H4 (cell line): ENCODE measurements at regions not wholly inside any gene's neighbourhood (a gene's known extent, or its start where the extent isn't known, plus 50 kb on each side); places are given as distances from the start of the nearest gene placed in this dataset.
A peak's percentile ranks its signal among the peaks of the same experiment; 100 is the strongest.
"Not testable (repeated sequence)": the region's sequence is repeated elsewhere in the genome, so short reads cannot be mapped to it uniquely, and the experiment has no call there.

Experiments used
- DNase-seq: peaks from one replicate; pipeline ENCODE4 v3.0.0-alpha.2; 2015; ENCODE audit warnings: low spot score

DNA sequence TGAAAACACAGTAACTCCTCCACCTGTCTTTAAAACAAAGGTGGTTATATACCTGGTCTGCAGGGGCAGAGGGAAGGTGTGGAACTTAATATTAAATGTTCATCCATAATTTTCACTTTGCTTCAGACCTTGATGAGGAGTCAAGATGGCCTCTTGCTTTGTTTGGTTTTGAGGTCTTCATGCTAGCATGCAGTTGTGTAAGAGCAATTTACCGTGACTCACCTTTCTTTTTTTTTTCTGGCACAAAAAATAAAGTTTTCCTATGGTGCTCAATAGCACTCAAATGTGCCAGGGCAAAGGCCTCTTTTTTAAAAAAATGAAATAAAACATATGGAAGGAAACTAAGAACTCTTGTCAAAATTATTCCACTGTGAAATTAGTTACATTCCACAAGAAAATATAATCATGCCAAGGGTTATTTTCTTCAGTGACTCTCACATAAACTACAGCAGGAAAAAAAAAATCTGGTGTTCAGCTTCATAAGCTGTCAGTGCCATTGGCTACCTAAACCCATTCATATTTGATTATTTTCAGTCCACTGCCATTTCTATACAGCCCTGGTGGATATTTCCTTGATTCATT lies 128.2 kb downstream of the SLC7A11 start:
- DNase-seq: peak; percentile 70

DNA sequence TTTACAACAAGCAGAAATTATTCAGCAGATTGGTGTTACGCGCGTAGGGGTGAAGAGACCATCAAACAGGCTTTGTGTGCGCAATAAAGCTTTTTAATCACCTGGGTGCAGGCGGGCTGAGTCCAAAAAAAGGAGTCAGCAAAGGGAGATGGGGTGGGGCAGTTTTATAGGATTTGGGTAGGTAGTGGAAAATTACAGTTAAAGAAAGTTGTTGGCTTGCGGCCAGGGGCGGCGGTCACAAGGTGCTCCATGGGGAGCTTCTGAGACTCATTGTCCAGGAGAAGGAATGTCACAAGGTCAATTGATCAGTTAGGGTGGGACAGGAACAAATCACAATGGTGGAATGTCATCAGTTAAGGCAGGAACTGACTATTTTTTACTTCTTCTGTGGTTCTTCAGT lies 129.3 kb downstream of the SLC7A11 start:
- DNase-seq: not testable (repeated sequence)

DNA sequence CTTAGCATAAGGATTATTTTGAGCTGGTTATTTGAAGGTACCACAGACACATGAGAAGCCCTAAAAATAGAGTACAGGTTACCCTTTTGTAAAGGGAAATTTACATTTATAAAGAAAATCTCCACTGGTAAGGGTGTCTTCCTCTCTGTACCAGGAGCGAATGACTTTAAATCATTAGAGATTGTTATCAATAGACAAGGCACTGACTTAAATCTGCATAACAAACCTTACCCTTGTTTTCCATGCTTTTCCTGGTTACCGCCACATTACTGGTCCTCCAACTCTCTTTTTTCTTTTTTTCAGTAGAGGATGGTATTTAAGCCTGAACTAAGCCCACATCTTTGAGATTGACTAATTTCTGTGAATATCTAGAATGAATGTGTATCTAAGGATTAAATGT lies 129.8 kb downstream of the SLC7A11 start:
- DNase-seq: no peak

DNA sequence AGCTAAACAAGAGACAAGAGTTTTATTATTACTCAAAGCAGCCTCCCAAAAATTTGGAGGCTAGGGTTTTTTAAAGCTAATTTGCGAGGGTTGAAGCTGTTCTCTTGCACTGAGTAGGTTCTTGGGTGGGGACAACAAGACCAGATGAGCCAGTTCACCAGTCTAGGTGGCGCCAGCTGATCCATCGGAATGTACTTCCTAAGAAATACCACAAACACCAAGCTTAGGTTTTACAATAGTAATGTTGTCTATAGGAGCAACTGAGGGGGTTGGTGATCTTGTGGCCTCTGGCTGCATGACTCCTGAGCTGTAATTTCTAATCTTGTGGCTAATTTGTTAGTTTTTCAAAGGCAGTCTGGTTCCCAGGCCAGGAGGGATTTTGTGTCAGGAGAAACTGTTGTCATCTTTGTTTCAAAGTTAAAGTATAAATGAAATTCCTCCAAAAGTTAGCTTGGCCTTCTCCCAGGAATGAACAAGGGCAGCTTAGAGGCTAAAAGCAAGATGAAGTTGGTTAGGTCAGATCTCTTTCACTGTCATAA lies 130.6 kb downstream of the SLC7A11 start:
- DNase-seq: peak; percentile 81

DNA sequence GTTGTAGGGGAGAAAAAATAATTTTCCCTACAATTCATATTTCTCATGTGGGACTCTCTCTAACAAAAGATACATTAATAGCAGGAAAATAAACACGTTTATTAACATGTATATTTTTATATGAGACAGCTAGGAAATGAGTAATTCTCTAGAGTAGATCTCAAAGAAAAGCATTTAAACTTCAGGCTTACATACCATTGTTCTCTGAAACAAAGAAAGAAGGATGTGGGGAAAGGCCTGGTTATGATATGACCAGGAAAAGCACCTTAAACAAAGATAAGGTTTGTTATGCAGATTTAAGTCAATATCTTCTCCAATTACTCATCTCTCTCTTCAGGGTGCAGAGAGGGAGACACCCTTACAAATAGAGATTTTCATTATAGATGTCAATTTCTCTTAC lies 131.3 kb downstream of the SLC7A11 start:
- no peak for DNase-seq

DNA sequence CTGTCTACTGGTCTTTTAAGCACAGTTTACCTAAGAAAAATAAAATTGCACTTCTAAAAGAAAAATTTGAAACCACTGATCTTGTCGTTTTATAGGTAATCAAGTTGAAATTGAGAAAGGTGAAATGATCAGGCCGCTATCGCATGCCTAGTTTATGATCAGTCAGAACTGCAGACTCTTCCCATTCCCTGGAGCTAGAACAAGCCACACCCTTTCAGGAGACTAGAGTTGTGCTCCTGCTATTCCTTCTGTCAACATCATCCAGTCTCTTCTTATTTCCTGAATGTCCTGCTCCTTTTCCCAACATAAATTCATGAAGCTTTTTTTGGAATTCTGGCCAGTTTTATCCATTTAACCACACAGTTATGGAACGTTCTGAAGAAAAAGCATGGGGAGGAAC lies 135.1 kb downstream of the SLC7A11 start:
- no peak for DNase-seq

DNA sequence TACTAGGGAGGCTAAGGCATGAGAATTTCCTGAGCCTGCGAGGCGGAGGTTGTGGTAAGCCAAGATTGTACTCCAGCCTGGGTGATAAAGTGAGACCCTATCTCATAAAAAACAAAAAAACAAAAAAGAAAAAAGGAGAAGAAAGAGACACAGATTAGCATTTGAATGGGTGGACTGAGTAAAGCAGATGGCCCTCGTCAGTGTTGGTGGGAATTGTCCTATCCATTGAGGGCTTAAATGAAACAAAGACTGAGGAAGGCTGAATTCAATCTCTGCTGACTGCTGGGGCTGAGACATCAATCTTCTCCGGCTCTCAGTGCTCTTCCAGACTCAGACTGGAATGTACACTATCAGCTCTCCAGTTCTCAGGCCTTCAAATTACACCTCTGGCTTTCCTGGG lies 136.8 kb downstream of the SLC7A11 start:
- no peak for DNase-seq

DNA sequence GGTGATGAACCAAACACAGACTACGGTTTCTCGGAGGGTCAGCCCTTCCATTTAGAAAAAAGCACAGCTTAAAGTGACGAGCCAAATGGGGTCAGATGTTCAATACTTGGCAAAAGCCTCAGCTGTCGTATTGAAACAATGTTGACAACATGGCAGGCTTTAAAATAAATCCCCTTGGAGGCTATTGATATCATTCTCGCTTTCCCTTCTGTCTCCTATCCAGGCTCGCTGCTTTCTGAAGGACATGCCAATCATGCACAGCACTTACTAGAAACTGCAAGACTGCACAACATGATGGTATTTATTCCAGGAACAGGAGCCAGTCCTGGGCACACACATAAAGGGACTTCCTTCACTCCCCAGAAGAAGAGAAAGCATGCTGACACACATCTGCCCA lies 137.9 kb downstream of the SLC7A11 start:
- DNase-seq: no peak

DNA sequence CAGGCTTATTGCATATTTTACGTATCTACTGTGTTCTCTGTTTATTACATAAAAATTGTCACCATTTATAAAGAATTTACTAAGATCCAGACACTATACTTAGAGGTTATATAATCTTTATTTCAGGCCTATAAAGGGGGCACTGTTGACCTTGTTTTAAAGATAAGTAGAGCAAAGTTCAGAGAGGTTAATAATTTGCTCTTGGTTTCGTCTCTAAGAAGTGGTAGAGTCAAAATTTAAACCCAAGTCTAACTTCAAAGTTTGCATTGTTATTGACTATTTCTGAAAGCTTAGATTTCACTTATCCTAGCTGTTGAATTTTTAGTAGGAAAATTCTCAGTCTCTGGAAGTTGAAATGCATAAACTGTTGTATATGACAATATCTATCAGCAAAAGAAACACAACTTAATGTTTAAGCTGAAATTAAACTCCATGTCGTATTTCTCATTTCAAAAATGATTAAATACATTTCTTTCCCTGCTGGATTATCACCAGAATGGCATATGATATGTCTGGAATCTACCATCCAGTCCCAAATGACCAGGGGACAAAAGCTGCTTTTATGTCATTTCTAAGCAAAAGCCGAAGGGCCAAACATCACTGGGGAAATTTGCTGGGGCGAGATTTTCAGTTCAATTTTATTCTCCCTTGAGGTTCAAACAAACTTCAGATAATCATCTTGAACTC lies 138.4 kb downstream of the SLC7A11 start:
- DNase-seq: no peak

DNA sequence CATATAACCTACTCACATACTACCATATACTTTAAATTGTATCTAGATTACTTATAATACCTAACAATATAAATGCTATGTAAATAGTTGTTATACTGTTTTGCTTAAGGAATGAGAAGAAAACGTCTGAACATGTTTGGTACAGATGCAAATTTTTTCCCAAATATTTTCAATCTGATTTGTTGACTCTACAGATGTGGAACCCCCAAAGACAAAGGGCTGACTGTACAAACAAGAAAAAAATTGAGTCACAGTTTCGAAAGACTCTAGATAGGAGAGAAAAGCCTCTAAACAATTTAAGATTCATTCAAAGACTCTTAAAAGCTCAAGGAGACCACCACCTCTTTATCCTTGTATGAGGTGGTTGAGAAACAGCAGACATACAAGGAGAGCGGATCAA lies 142.8 kb downstream of the SLC7A11 start:
- no peak for DNase-seq

DNA sequence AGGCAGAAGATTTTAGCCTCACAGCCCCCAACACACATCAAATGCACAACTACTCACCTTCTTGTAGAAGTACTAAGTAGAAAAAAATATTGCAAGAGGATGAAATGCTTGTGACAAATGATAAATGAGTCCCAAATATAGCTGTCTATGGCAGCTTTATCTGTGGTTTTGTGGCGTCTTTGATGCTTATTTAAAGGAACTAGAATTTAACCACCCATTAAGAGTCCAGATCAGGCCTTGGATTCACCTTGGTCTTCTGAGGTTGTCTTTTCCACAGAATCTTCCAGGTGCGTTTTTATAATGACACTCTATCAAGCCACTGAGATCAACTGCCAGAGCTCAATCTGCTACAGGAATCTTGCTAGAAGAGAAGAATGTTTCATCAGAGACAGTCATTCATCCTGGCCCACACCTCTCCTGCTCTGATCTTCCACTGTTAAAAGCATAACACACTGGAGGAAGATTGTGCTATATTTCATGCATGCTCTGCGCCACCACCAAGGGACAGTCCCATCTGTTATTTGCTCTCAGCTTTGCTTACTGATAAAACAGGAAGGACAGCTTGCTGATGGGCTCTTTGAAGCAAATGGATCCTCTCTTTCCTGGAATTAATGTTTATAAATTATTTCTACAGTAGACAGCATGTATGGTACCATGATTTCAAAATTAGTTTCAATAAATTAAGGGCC lies 144.1 kb downstream of the SLC7A11 start:
- no peak for DNase-seq

DNA sequence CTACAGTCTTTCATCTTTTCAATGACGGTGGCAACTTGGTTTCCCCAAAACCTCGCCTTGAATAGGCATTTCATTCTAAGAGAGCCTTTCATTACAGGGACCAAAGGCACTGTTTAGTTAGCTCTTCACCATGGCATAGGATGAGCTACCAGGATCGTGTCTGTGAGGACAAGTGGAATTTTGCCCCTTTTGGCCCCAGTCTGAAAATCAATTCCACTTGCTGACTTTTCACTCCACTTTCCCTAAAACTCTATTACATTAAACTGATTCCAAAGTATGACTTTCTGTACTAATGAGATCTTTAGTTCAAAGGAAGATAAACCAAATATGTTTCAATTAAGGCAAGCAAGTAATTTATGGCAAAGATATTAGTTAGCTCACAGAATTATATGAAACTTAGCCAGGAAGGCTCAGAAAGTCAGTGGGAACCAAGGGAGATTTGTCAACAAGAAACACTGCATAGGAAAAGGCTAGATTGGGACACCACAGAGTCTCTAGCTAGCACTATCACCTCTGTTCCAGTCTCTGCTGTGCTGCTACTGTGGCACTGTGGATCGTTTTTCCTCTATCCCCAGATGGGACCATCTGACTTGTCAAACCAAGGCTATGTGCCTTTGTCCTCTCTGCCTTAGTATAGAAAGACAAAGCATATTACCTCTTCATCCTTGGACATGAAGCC lies 145.6 kb downstream of the SLC7A11 start:
- DNase-seq: no peak

DNA sequence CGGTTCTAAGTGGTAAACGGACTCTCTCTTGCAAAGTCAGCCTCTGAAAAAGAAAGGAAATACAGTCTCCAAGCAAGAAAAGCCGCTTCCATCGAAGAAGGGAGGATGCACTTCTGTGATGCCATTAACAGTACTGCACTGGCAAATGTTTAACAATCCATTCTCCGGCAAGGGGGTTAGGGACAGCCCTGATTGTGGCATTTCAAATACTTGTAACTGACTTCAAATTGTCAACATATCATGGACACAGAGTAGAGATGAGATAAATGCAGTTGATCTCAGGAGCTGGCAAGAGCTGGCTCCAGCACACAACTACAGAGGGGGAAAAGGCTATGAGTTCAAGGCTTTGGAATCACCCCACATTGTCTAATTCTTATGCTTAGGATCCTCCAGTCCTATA lies 146.8 kb downstream of the SLC7A11 start:
- no peak for DNase-seq

DNA sequence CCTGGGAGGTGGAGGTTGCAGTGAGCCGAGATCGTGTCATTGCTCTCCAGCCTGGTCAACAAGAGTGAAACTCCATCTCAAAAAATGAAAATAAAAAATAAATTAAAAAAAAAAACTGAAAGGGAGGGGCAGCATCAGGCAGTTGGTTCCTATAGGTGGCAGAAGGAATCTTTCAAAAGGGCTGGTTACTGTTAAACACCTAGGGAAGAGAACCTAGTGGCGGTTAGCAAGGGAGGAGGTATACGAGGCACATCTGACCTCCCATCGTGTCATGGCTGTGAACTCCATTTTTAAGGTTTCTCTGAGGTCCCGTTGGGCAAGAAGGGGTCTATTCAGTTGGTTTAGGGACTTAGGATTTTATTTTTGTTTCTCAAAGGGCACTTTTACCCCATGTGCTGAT lies 150.1 kb downstream of the SLC7A11 start:
- DNase-seq: no peak

DNA sequence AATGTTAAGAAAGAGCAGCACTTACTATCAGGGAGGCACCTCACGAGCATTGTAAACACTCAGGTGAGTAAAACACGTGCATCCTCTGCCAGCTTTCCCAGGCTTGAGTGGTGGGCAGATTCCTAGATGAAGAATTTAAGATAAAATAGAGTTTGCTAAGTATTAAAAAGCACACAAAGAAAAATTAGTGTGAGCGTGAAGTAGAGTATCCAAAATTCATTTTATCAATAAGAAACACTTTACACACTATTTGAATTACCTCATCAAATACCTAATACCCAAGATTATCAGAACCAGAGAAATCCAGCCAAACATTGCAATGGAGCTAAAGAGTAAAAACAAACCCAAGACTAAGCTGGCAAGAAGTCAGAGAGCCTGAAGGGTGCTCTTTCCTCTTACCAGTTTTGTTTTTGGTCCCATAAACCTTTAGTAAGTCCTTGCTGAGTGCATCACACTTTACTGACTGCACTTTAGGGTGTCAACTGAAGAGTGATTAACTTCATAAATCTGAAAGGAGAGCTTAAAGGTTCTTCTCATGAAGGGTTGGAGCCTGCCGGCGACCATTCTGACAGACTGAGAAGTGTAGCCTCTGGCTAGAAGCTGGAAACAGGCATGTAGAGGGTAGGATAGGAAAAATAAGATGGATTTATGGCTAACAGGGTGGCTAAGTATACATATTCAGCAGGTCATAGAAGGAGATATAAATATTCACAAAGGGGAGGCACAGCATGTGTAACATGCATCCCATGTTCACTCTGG lies 151.1 kb downstream of the SLC7A11 start:
- DNase-seq: no peak

DNA sequence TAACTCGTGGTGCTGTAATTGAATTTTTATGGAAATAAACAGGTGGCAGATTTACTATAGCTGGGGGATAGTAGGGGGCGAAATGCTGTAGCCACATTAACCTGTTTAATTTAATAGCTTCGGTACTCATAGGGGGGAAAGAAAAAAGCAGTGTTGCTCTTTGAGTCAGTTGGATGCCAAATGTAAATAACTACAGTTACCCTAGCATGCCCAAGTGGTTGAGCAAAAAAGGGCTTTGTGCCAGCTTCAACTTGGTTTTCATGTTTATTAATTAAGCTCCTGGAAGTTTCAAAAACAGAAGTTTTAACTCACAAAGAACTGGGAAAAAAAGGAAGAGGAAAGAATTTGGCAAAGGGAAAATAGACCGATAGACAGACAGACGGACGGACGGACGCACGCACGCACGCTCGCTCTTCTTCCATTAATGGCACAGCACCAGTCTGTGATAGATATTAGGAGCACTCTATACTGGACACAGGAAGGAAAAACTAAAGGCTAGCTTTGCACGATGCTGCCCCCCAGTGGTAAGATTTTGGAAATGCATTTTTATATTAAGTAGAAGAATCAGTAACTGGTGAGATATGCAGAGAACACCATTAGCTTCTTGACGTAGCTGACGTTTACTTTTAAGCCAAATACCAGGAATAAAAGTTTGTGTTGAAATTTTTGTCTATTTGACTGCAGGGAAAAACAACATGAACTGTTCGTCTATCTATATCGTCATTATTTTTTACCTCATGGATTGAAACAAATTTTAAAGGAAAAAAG lies 151.8 kb downstream of the SLC7A11 start:
- DNase-seq: peak; percentile 74

DNA sequence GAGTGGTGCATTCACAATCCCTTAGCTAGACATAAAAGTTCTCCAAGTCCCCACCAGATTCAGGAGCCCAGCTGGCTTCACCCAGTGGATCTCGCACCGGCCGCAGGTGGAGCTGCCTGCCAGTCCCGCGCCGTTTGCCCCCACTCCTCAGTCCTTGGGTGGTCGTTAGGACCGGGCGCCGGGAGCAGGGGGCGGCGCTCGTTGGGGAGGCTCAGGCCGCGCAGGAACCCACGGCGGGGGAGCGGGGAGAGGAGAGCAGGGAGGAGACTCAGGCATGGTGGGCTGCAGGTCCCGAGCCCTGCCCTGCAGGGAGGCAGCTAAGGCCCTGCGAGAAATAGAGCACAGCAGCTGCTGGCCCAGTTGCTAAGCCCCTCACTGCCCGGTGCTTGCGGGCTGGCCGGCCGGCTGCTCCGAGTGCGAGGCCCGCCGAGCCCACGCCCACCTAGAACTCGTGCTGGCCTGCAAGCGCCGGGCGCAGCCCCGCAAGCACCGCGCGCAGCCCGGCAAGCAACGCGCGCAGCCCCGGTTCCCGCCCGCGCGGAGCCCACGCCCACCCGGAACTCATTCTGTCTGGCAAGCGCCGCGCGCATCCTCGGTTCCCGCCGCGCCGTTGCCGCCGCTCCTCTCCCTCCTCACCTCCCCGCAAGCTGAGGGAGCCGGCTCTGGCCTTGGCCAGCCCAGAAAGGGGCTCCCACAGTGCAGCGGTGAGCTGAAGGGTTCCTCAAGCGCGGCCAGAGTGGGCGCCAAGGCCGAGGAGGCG lies 153.5 kb downstream of the SLC7A11 start:
- DNase-seq: no peak

DNA sequence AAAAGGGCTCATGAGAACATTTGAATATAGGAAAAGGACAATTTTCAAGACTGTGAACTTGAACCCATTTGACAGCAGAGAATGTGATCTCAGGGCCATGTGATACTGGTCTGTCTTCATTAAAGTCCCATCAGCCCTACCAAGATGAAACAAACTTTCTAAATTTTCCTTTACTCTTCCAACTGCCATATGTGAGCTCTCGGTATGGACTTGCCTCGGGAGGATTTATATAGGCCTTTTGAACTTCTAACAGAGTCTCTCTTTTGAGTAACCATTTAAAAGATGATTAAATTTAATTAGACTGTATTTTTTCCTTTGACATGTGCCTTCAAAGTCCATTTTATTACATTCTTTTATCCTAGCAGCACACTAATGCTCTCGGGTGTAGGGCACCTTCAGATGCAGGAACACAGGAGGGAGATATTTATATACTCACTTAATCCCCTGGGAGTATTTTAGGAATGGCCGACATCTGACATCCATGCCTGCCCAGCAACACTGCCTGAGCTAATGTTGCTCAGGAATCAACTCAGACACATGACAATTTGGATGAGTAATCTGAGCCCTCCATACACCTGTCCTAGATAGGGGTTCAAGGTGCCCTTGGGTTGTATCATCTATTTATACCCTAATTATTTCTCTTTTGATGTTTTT lies 155.0 kb downstream of the SLC7A11 start:
- no peak for DNase-seq

DNA sequence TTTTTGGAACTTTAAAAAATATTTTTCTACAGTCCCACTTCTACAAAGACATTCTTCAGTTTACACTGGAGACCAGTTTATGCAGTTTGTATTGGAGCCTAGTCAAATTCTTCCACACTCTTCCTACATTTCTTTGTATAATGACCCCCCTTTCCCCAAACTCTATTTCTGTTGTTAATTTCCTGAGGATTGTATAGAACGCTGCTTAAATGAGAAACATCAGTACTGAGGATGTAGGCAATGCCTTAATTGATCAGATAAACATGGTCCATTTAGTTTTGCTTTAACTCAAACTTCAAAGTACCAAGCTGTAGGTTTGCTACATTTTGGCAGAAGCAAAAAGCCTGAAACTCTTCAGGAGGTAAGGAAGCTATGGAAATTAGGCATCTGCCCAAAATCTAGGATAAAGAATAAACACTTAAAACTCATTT lies 155.5 kb downstream of the SLC7A11 start:
- DNase-seq: no peak
